Head of caudate nucleus (tissue), 42 donors: ENCODE measurements at regions not wholly inside any gene's neighbourhood (a gene's known extent, or its start where the extent isn't known, plus 50 kb on each side); places are given as distances from the start of the nearest gene placed in this dataset.

Source experiments
- DNase-seq, 42 donors: peaks; one replicate each; pipeline versions ENCODE4 v3.0.0 to v3.0.0-alpha.2; 2020 to 2021; ENCODE audit warnings: mixed read lengths in 7 of 42
- intact Hi-C: fragments of 100-400 bp; cut with DNase I; formaldehyde crosslinking; loops from one replicate; pipeline ENCODE4 v1.15.0; 2022

DNA sequence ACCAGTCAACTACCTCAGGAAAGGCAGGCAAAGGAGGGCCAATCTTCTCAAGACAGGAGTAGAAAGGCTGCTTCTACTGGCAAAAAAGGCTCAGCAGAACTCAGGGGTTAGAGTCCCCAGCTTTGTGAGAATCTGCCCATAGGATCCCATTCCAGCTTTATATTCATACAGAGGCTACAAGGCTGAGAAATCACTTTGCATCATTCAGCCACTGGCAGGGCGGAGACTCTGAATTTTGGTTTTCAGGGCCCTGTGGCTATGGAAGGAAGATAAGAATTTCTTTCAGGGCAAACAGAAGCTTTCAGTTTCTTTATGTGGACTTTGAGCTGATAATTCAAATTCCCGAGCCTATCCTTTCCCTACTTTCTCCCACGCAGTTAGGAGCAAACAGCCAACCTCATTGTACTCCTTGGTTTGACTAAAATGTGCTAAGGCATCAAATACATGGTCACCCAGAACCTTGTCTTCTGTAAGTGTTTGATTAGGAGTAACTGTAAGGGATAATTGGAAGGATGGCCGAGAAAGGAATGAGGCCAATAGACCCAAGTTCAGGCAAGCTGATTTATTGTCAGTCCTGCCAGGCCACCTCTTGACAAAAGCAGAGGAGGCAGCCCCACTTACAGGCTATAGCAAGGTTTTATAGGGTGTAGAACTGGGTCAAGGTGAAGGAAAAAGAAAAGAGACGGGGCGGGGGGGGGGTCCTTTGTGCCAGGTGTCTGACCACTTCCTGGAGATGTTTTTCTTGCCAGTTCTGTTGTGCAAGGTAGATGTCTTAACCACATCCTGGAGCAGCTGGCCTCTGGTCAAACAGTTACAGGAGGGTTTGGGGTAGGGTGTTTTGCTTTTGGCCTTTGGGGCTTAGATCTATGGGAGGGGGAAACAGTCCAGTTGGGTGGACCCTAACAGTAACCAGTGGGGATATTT is 165.3 kb upstream of the PPP1R2C start:
- no peak for DNase-seq
- intact Hi-C loops, result no loop called here

DNA sequence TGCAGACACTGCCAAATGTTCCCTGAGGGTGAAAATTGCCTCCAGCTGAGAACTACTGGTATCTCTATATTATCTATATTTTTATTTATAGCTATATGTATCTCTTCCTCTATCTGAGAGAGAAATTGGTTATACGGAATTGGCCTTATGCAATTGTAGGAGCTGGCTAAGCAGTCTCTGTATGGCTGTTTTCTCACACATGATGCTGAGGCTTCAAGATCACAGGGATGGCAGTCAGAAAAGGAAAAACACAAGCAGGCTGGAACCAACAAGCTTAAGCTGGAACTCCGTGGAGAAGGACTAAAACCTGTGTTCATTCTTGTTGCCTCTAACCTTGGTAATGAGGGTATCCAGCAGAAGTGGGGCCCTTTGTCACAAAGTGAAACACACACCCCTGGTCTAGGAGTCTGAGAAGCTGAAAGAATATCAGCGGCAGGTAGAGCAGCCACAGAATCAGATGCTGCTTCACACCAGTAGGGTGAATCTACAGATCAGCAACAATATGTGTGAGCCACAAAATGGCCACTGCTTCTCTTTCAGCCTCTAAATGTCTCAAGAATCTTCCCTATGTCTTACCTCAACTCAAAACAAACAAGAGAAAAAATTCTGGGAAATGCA is 166.5 kb upstream of the PPP1R2C start:
- DNase-seq, result no peak
- intact Hi-C loops, result no loop called here

DNA sequence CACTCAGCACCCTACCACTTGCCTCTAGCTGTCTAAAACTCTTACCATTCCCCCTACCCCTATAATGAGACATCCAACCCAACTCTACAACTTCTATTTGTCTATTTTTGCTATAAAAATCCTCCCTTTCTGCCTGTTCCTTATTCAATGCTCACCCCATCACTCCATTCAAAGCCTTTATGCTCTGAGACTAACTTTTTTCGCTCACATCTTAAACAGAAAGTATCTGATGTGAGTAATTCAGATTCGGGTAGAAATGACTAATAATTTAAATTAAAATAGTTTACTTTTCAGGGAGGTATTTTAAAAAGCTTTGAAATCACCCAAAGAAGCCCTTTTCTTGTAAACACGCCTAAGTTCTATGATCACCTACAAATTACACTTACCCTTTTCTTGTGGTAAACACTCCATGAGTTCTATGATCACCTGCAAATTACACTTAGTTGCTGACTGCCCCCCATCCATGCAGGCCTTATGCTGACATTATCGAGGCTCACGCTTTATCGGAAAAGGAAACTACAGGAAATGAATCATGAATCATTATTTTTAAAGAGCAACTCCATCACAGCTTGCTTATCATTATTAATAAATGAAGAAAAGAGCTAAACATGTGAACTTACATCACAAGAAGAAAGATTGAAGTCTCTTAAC is 168.7 kb upstream of the PPP1R2C start:
- no peak for DNase-seq
- intact Hi-C loops, result no loop called here

DNA sequence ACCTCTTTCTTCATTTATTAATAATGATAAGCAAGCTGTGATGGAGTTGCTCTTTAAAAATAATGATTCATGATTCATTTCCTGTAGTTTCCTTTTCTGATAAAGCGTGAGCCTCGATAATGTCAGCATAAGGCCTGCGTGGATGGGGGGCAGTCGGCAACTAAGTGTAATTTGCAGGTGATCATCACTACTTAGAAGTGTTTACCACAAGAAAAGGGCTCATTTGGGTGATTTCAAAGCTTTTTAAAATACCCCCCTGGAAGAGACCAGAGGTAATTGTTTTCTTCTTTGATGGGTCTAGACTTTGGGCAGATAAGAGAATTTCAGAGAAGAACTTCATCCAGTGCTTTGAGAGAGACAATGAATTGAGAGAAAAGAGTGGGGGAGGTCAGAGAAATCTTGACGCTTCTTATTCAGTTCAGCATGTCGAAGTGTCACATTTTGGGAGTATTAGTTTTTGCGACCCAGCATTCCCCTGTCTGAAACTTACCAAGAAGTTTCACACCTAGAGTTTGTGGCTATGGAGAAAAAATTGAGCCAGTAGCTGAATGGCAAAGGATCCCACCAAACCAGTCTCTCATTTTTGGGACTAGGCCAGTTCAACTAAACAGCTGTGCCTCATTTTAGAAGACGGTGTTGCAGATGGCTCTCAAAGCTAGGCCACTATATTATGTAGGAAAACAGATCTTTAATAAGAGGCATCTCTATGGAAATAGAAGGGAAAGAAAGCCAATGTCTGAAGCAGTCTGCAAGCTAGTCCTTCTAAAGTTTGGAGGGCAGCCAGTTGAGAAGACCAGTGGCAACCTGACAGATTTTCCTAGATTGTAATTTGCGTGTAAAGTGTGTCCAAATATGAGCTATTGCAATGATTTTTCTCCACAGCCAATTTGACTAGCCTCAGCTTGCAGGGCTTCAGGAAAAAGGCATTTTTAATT is 171.0 kb upstream of the PPP1R2C start:
- no peak for DNase-seq
- intact Hi-C loops, result no loop called here

DNA sequence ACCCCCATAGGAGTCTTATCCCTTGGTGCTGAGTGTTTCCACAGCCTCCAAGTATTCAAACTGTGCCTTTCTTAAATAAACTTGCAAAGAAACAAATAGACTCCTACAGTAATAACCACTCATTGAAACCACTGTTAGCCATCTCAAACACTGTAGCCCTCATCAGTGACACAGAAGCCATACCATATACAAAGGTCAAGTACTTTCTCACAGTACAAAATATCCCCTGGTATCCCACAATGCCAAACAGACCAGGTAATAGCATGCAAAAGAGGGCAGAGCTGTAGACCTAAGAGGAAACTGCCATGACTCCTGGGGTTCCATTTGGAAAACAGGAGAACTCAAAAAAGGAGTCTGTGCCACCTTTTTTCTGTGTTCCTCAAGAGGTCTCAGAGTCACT is 173.8 kb upstream of the PPP1R2C start:
- intact Hi-C loops, result no loop called here
- no peak for DNase-seq

DNA sequence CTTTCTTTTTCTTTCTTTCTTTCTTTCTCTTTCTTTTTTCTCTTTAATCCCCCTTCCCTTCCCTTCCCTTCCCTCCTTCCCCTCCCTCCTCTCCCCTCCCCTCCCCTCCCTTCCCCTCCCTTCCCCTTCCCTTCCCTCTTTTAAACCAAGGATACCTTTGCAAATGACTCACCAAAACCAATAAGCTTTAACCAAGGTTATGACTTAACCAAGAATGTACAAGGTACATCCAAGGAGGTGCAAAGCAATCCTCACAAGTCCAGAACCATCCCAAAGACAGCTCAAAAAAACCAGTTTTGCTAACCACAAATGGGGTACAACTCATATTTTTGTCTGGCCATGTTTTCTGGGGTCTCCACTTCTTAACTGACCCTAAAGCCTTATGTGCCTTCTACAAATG is 174.7 kb upstream of the PPP1R2C start:
- intact Hi-C loops, result no loop called here

DNA sequence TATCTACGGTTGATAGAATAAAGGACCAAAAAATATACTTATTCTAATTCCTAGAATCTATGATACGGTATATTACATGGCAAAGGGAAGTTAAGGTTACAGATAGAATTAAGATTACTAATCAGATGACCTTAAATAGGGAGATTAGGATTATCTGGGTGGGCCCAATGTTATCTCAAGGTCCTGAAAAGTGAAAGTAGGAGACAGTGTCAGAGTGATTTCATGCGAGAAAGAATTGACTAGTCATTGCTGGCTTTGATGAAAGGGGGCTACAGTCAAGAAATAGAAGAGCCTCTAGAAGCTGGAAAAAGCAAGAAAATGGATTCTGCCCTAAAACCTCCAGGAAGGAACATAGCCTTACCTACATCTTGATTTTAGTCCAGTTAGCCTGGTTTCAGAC is 176.9 kb upstream of the PPP1R2C start:
- intact Hi-C loops, result no loop called here
- DNase-seq, result no peak

More for the DNA sequence above, 174.7 kb upstream of the PPP1R2C start:
- no peak for DNase-seq

DNA sequence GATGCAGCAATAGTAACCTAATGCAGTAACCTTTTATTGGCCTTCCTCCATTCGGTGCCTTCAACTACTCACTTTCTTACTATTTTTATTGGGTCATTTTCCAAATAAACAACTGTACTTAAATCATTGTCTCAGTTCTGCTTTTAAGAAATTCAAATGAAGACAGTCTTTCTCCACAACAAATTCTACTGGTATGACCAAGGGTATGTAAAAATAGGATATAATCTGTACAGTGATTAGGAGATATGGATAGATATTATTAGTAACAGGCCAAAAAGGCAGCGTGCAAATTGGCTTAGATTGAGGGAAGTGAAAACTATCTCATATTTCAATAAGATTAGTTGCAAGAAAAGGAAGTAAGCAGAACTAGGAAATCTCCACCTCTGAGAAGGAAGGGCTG is 177.4 kb upstream of the PPP1R2C start:
- DNase-seq, result no peak
- intact Hi-C loops, result no loop called here

DNA sequence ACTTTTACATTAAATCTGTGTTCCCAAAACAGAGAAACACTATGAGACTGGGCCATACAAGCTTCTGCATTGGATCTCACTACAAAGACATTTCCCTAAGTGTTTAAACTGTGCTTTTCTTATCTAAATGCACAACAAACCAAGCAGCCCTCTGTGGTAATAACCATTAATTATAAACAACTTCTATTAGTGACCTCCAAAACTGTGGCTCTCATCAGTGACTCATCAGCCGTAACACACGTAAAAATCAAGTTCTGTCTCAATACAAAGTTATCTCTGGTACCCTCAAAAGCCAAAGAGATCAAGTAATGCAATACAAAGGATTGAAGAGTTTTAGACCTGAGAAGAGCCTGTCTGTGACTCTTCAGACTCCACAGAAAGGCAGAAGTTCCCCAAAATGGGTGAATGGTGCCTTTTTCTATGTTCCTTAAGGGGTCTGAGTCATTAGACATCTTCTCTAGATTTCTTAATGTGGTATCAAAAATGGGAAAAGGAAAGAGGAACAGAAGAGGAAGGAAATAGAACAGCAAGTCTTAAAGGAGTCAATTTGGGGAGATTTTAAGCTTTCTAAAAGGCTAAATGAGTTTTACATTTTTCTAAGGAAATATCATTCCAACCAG is 189.8 kb upstream of the PPP1R2C start:
- no peak for DNase-seq
- intact Hi-C loops, result no loop called here

DNA sequence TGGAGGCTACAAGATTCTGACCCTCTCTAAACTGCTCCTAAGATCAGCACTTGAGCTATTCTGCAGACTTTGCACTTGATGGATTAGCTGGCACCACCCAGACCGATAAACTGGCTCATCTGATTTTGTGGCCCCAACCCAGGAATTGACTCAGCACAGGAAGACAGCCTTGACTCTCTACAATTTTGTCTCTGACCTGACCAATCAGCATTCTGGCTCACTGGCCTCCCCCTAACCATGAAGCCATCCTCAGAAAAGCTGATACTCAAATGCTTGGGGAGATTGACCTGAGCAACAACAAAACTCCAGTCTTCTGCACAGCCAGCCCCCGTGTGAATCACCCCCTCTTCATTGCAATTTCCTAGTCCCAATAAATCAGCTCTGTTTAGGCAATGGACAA is 195.4 kb upstream of the PPP1R2C start:
- no peak for DNase-seq
- intact Hi-C loops, result no loop called here

DNA sequence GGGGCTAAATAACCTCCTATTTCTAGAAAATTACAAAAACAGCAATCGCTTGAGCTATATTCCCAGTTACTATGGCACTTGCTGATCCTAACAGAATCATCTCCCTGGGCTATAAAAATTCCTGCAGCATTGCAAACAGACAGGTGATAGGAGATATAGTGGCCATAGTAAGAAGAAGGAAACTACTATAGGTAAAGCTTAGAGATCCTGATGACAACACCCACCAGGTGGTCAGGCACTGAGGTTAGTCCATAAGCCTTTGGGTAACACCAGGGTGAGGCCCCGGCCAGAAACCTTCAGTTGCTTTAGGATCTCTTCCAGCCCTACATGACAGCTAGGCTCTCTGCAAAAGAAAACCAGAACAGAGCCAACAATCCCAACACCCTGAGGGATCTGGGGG is 197.9 kb upstream of the PPP1R2C start:
- DNase-seq, result no peak
- intact Hi-C loops, result no loop called here

DNA sequence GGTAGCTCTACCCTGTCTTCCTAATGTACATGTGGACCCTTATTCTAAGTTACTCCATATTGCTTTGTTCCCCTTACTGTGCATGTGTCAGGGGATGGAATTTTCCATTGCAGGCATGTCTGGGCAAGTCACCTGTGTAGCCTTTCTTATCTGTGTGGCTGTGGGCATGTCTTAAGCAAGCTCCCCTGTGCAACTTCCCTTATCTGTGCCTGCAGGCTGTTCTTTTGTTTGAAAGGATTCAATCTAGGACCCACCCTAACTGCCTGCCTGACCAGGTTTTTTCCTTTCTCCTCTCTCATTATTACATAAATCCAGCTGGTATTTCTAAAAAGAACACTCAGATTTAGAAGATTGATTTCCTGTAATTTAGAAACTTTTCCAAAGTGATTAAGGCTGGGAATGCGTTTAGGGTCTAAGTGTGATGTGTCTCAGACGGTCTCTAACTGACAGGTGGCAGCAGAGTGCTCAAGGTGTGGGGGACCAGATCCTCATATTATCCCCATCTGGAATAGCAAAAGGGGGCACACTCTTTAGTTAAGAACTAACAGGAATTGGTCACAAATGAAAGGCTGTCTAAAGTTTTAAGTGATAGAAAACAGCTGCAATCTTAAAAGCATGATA is 198.9 kb upstream of the PPP1R2C start:
- intact Hi-C loops, result no loop called here
- no peak for DNase-seq

DNA sequence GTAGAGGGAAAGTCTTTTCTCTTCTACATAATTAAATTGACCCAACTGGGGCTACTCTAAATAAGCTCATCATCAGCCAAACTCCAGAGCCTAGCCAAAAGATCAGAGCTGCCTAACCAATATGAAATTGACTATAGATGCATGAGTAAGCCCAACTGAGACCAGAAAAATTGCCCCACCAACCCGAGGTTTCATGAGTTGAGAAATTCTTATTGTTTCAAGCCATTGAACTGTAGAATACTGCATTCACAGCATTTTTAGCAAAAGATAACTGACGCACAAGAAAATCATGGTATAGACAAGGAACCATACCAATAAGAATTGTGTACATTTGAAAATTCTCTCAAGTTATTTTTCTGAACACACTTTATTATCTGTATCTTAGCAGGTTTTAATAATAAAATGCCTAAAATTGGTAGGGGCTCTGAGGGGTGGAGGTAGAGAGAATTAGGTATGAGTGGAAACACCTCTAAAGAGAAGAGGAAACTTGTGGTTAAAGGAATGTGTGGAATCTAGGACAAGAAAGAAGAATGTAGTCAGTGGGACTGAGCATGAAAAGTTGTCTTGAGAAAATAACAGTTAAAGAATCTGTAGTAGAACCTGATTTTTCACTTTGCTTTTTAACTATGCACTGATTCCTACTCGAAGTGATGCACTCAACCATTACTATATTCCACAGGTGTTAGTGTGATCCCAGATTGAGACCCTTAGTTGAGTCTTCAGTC is 200.9 kb upstream of the PPP1R2C start:
- intact Hi-C loops, result no loop called here
- DNase-seq, result no peak

DNA sequence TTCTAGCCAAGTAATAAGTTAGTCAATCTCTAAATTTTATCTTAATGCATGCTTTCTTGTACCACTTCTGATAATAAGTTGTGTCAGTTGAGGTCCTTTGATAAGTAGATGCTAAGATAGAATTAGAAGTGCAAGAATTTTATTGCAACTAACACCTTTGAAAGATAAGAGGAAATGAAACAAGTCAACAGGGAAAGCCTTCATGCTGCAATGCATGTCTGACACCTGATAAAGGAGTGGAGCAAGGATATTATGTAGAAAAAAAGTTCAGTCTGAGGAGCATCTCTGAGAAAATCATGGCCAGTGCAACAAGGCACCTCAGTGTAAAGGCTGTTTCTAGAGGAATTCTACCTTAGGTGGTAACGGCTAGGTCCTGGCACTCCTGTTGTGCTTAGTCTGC is 210.7 kb upstream of the PPP1R2C start:
- intact Hi-C loops, result no loop called here

DNA sequence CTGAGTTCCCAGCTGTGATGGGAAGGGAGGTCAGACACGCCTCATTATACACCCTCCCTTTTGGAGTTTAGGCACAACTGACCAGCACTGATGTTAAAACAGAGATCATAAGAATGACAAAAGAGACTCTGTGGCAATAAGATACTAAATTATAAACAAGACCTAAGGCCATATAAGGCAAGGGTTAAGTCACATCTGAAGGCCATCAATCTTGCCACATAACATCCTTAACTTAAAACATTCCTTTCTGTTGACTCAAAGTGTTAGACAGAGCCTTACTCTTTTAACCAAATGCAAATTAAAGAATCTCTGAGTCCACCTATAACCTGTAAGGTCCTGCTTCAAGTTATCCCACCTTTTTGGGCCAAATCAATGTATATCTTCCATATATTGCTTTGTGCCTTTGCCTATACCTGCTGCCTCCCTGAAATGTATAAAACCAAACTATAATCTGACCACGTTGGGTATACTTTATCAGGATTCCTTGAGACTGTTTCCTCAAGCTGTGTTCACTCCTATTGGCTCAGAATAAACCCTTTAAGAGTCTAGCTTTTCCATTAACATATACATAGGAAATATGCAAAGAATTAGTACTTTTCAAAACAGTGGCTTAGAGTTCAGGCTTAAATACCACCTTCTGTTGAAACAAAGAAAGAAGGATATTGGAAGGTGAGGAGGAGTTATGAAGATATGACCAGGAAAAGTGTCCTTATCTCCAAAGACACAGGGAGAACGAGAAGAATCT is 214.4 kb upstream of the PPP1R2C start:
- no peak for DNase-seq
- intact Hi-C loops, result no loop called here

More for the DNA sequence above, 210.7 kb upstream of the PPP1R2C start:
- DNase-seq, result no peak

DNA sequence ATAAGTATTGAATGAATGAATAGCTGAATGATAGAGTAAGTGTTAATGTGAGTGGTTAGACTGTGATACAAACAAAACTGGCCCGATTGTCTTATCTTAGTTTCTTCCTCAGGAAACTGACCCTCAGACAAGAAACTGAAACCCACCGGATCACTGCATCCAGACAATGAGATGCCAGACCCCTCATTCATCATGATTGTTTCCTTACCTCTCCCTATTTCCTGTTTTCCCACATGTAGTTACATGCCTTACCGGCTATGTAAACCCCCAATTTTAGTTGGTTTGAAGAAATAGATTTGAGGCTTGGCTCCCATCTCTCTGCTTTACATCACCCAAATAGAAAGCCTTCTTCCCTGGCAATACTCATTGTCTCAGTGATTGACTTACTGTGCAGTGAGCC is 218.9 kb upstream of the PPP1R2C start:
- DNase-seq, result no peak
- intact Hi-C loops, result no loop called here

DNA sequence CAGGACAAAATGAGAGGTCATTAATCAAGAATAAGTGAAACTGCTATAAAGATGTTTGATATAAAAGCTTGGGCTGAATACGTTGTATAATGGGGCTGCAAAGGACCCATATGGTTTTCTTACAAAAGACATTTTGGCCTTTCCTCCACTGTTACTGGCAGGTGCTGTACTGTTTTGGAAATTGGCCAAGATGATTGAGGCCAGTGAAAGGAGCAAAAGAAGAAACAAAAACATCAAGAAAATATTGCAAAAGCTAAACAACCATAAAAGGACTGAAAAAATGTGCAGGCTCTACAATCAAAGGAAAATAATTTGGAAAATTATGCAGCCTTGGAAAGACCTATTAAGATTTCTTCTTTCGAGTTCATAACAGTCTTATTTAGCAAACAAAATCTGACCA is 222.2 kb upstream of the PPP1R2C start:
- DNase-seq, result no peak
- intact Hi-C loops, result no loop called here
